ENCODE measurements at regions not wholly inside any gene's neighbourhood (a gene's known extent, or its start where the extent isn't known, plus 50 kb on each side); places are given as distances from the start of the nearest gene placed in this dataset.

DNA sequence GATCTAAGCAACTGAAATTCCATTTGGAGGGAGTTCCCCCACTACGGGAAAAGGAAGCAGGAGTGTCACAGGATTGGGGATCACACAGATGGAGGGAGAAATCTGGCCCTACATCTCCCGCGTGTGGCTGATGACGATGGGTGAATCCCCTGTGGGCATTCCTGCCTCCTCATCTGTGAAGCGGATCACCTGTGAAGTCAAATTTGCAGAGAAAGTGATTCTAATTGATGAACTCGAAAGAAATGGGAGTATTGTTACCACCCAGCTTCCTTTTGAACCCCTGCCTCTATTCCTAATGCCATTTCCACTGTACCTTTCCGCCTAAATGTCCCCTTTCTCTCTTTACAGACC is 92.0 kb downstream of the CMPK2 start:
- TF ChIP-seq, protein P1, sequence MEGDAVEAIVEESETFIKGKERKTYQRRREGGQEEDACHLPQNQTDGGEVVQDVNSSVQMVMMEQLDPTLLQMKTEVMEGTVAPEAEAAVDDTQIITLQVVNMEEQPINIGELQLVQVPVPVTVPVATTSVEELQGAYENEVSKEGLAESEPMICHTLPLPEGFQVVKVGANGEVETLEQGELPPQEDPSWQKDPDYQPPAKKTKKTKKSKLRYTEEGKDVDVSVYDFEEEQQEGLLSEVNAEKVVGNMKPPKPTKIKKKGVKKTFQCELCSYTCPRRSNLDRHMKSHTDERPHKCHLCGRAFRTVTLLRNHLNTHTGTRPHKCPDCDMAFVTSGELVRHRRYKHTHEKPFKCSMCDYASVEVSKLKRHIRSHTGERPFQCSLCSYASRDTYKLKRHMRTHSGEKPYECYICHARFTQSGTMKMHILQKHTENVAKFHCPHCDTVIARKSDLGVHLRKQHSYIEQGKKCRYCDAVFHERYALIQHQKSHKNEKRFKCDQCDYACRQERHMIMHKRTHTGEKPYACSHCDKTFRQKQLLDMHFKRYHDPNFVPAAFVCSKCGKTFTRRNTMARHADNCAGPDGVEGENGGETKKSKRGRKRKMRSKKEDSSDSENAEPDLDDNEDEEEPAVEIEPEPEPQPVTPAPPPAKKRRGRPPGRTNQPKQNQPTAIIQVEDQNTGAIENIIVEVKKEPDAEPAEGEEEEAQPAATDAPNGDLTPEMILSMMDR (IDR thresholded peaks at IDR 0.05; ENCODE audit: low read depth, low read length, missing control alignments) = no peak
- H3K4me3 ChIP-seq (ENCODE audit: low read depth, low read length) = no peak overlapping the region
- DNase-seq (ENCODE audit: low read depth) = no peak

DNA sequence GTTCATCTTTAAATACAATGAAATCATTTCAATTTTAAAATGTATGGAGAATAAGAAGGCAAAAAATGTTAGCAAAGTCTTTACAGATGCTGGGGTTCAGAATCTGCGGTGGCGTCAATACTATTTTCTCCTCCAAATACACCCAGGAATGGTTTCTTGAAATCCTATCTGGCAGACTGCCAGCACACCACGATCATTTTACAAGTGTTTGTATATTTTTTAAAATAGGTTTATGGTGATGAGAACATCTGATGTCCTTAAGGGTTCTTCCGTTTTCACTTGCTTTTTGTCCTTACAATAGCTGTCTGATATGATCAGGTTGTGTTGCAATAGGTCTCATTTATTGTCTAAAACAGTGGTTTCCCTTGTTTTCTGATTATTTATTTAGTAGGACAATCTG is 89.6 kb downstream of the CMPK2 start:
- H3K4me3 ChIP-seq (ENCODE audit: low read depth, low read length) = no peak overlapping the region
- TF ChIP-seq, protein P1 (IDR thresholded peaks at IDR 0.05; ENCODE audit: low read depth, low read length, missing control alignments) = no peak
- DNase-seq (ENCODE audit: low read depth) = no peak

DNA sequence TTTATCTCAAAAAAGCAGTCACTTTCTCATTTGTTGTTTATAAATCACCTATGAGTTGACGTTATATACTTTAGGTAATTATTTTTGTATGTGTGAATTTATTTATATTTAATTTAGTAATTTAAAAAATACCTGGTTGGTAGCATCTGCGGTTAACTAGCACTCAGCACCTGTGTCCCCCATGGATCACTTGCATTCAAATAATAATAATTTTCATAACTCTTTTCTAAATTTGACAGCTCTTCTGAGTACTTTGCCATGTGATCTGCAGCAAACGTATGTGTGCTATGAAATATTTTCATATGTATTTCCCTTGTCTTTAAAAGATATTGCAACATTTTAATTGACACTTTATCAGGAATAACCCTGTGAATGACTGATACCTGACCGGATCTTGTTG is 88.1 kb downstream of the CMPK2 start:
- no peak overlapping the region for H3K4me3 ChIP-seq (ENCODE audit: low read depth, low read length)
- no peak for DNase-seq (ENCODE audit: low read depth)
- TF ChIP-seq, protein P1 (IDR thresholded peaks at IDR 0.05; ENCODE audit: low read depth, low read length, missing control alignments) = no peak

DNA sequence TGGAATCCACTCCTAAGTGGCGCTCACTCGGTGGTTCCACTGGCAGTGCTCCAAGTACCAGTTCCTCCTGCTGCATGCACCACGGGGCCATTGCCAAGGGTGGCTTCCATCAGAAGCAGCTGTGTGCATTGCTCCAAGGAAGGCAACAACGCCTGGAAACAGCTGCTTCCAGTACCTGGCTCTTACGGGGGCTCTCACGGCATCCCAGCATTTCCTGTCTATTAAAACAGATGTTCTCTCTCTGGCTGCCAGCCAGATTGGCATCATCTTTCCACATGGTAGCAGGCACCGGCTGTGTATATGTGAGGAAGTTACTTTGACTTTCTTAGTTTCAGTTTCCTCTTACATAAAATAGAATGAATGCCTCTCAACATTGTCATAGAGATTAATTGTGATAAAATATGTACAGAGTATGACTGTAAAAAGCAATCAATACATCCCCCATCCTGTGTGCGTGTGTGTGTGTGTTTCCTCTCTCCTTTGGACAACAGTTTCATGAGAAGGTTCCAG is 84.9 kb downstream of the CMPK2 start:
- TF ChIP-seq, protein P1 (IDR thresholded peaks at IDR 0.05; ENCODE audit: low read depth, low read length, missing control alignments) = no peak
- DNase-seq (ENCODE audit: low read depth) = no peak
- no peak overlapping the region for H3K4me3 ChIP-seq (ENCODE audit: low read depth, low read length)

DNA sequence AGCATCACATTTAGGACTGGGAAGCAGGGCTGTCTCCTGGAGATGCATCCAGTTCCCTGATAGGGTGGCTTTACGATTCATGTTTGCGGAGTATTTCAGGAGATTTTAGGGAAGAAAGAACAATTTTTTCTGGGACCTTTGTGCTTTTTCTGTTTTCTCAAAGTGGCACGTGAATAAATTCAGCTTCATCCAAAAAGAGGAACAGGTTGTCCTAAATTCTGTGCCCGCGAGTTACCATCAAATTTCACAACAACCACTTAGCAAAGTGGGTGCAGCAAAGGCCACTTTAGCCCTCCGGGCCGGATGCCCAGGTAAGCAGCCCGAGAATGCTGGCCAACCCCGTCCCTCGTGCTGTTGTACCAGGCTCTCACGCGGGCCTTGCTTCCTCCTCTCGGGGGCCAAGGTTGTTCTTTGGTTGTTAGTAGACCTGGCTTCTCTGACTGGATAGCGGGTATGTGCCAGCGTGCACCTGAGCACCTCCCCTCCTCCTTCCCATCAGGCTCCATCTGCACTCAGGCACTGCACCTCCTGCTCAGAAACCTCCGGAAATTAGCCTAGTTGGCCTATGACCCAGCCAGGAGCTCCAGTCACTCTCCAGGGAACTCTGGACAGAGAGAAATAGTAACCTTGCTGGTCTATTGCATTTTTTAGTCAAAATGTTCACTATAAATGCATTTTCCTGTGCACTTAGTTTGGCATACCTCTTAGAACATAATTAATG is 83.0 kb downstream of the CMPK2 start:
- no peak for DNase-seq (ENCODE audit: low read depth)
- no peak overlapping the region for H3K4me3 ChIP-seq (ENCODE audit: low read depth, low read length)
- TF ChIP-seq, protein P1 (IDR thresholded peaks at IDR 0.05; ENCODE audit: low read depth, low read length, missing control alignments) = no peak

DNA sequence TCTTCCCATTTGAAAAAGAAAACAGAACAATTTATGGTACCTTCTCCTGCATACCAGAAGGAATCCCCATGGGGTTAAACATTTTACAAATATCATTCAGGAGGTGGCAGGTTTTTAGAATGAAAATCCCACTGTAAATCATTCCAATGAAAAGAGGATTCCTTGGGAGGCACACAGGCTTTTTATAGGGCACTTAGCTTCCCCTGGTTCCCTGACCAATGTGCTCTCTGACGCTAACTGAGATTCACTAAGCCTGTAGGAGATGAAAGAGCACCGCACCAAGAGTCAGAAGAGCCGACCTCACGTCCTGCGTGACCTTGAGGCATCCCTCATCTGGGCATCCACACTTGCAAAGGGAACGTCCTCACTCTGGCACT is 82.5 kb downstream of the CMPK2 start:
- H3K4me3 ChIP-seq (ENCODE audit: low read depth, low read length) = no peak overlapping the region
- TF ChIP-seq, protein P1 (IDR thresholded peaks at IDR 0.05; ENCODE audit: low read depth, low read length, missing control alignments) = no peak
- DNase-seq (ENCODE audit: low read depth) = no peak

DNA sequence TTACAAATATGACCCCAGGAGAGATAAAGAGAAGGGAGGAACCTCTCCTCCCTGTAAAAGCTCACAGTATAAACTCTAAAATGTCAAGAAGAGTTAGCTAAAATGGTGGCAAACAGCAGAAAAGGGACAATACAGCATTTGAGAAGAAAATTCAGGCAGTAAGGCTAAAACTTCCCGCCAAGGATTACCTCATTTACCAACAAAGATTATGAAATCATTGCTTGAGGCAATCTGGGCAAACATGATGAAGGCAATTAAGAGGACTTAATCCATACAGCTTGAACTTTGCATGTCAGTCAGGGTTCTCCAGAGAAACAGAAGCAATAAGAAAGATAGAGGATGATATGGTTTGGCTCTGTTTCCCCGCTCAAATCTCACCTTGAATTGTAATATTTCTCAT is 81.4 kb downstream of the CMPK2 start:
- TF ChIP-seq, protein P1 (IDR thresholded peaks at IDR 0.05; ENCODE audit: low read depth, low read length, missing control alignments) = no peak
- DNase-seq (ENCODE audit: low read depth) = no peak
- no peak overlapping the region for H3K4me3 ChIP-seq (ENCODE audit: low read depth, low read length)

Measured in GM12864 (cell line).